Smooth muscle cell (in vitro differentiated cells): ENCODE measurements at regions not wholly inside any gene's neighbourhood (a gene's known extent, or its start where the extent isn't known, plus 50 kb on each side); places are given as distances from the start of the nearest gene placed in this dataset.
"Not testable (repeated sequence)": the region's sequence is repeated elsewhere in the genome, so short reads cannot be mapped to it uniquely, and the experiment has no call there.

Experiments used
- DNase-seq: peaks from one replicate; lab custom pipeline; 2025; ENCODE audit not compliant: unreplicated experiment; lab: John Stamatoyannopoulos, UW
- H2AFZ ChIP-seq: fragments of 200-600 bp; sonication (generic); 2 replicates; pipeline ENCODE4 v1.6.0; 2016; ENCODE audit warnings: antibody characterized with exemption, low read depth, mild to moderate bottlenecking
- H3F3A ChIP-seq: fragments of 200-600 bp; sonication (generic); 2 replicates; pipeline ENCODE4 v1.6.0; 2017; ENCODE audit warnings: antibody characterized with exemption, low read depth
- H3K27ac ChIP-seq: fragments of 200-600 bp; sonication (generic); 2 replicates; pipeline ENCODE4 v1.5.1; 2016; ENCODE audit warnings: low read depth, mild to moderate bottlenecking
- H3K27me3 ChIP-seq: fragments of 200-600 bp; sonication (generic); 2 replicates; pipeline ENCODE4 v1.6.1; 2016; ENCODE audit warnings: low read depth, mild to moderate bottlenecking
- H3K36me3 ChIP-seq: fragments of 200-600 bp; sonication (generic); 2 replicates; pipeline ENCODE4 v1.5.1; 2016; ENCODE audit warnings: low read depth
- H3K4me1 ChIP-seq: fragments of 200-600 bp; sonication (generic); 2 replicates; pipeline ENCODE4 v1.5.1; 2016; ENCODE audit warnings: low read depth
- H3K4me2 ChIP-seq: fragments of 200-600 bp; sonication (generic); 2 replicates; pipeline ENCODE4 v1.6.0; 2016; ENCODE audit warnings: mild to moderate bottlenecking
- H3K4me3 ChIP-seq: fragments of 200-600 bp; sonication (generic); 2 replicates; pipeline ENCODE4 v1.5.1; 2016; ENCODE audit warnings: mild to moderate bottlenecking
- H3K79me2 ChIP-seq: fragments of 200-600 bp; sonication (generic); 2 replicates; pipeline ENCODE4 v1.6.0; 2016; ENCODE audit warnings: low read depth, mild to moderate bottlenecking
- H3K9ac ChIP-seq: fragments of 200-600 bp; sonication (generic); 2 replicates; pipeline ENCODE4 v1.6.0; 2016; ENCODE audit warnings: low read depth
- H3K9me3 ChIP-seq: fragments of 200-600 bp; sonication (generic); replicated peaks from 2 replicates; pipeline ENCODE4 v1.5.1; 2016; ENCODE audit warnings: low read depth
- H4K20me1 ChIP-seq: fragments of 200-600 bp; sonication (generic); 2 replicates; pipeline ENCODE4 v1.6.0; 2016; ENCODE audit warnings: low read depth
- CTCF ChIP-seq: fragments of 200-600 bp; sonication (generic); IDR thresholded peaks from 2 replicates; pipeline ENCODE4 v1.5.1; 2017; ENCODE audit warnings: borderline replicate concordance, mild to moderate bottlenecking, antibody characterized with exemption; ENCODE audit not compliant: insufficient read depth, poor library complexity, severe bottlenecking
- WGBS: methylation state at CpG from one replicate; pipeline ENCODE4 v1.1.7; 2016; ENCODE audit warnings: low lambda C conversion rate; 5-methylcytosine and 5-hydroxymethylcytosine counted together

- no peaks in the 10 kb centered on the region for H3K79me2 ChIP-seq
- no peaks in the 10 kb centered on the region for H3K9me3 ChIP-seq
- peak; percentile 67 for DNase-seq
- peaks cover 6% of the 10 kb centered on the region for H3F3A ChIP-seq
- H3K27me3 ChIP-seq: no peaks in the 10 kb centered on the region
- no peaks in the 10 kb centered on the region for H4K20me1 ChIP-seq
- WGBS: 18% methylated on average over 12 of the region's 12 CpGs
- H3K9ac ChIP-seq: peak overlapping the region; percentile 71
- H2AFZ ChIP-seq: peak overlapping the region; percentile 47
- no peaks in the 10 kb centered on the region for H3K36me3 ChIP-seq
- H3K27ac ChIP-seq: peak overlapping the region; percentile 70
- H3K4me1 ChIP-seq: peaks cover 8% of the 10 kb centered on the region
- no peak overlapping the region for H3K4me3 ChIP-seq
- TF ChIP-seq CTCF: no peak
- peak overlapping the region; percentile 73 for H3K4me2 ChIP-seq
Measured at GRCh38 chr10:78215645-78216044, 182.0 kb downstream of the RPS24 start.

- Histone ChIP-seq H3K9me3 (no peaks in the 10 kb centered on the region), H3K9ac (no peak overlapping the region), H3K4me2 (no peak overlapping the region), H3K4me3 (no peak overlapping the region), H3K79me2 (no peaks in the 10 kb centered on the region), H3K27me3 (no peaks in the 10 kb centered on the region), H3K4me1 (peaks cover 8% of the 10 kb centered on the region), H4K20me1 (no peaks in the 10 kb centered on the region), H3F3A (no peaks in the 10 kb centered on the region), H2AFZ (no peak overlapping the region), H3K27ac (no peak overlapping the region), H3K36me3 (no peaks in the 10 kb centered on the region)
- 92% methylated on average over 6 of the region's 6 CpGs for WGBS
- no peak for DNase-seq
- no peak for TF ChIP-seq CTCF
Measured at GRCh38 chr10:78217336-78217735, 183.7 kb downstream of the RPS24 start.

- no peaks in the 10 kb centered on the region for H3F3A ChIP-seq
- H3K27me3 ChIP-seq: no peaks in the 10 kb centered on the region
- no peak for DNase-seq
- no peaks in the 10 kb centered on the region for H3K36me3 ChIP-seq
- H3K4me3 ChIP-seq: no peak overlapping the region
- 70% methylated on average over 15 of the region's 15 CpGs for WGBS
- peaks cover 8% of the 10 kb centered on the region for H3K4me1 ChIP-seq
- no peaks in the 10 kb centered on the region for H3K79me2 ChIP-seq
- no peak overlapping the region for H3K27ac ChIP-seq
- no peak overlapping the region for H2AFZ ChIP-seq
- H3K9me3 ChIP-seq: no peaks in the 10 kb centered on the region
- no peaks in the 10 kb centered on the region for H4K20me1 ChIP-seq
- TF ChIP-seq CTCF: no peak
- no peak overlapping the region for H3K9ac ChIP-seq
- no peak overlapping the region for H3K4me2 ChIP-seq
Measured at GRCh38 chr10:78218798-78219490, 185.3 kb downstream of the RPS24 start.

GRCh38 chr10:78219568-78219967, 185.9 kb downstream of the RPS24 start:
- not testable (repeated sequence) for H3K9ac ChIP-seq, H3K4me3 ChIP-seq, H4K20me1 ChIP-seq, H3K27ac ChIP-seq, DNase-seq, H3K79me2 ChIP-seq, H3K4me1 ChIP-seq, H3K36me3 ChIP-seq, H3K4me2 ChIP-seq, H2AFZ ChIP-seq, H3K27me3 ChIP-seq, H3F3A ChIP-seq, H3K9me3 ChIP-seq
- WGBS: 85% methylated on average over 4 of the region's 4 CpGs
